Limb (tissue), 2 donors: ENCODE measurements at regions not wholly inside any gene's neighbourhood (a gene's known extent, or its start where the extent isn't known, plus 50 kb on each side); places are given as distances from the start of the nearest gene placed in this dataset.
"Not testable (repeated sequence)": the region's sequence is repeated elsewhere in the genome, so short reads cannot be mapped to it uniquely, and the experiment has no call there.

Source experiments
- DNase-seq, 2 donors: peaks; one replicate each; pipeline ENCODE4 v3.0.0-alpha.2; 2016; ENCODE audit errors: extremely low spot score in 2 of 2

DNA sequence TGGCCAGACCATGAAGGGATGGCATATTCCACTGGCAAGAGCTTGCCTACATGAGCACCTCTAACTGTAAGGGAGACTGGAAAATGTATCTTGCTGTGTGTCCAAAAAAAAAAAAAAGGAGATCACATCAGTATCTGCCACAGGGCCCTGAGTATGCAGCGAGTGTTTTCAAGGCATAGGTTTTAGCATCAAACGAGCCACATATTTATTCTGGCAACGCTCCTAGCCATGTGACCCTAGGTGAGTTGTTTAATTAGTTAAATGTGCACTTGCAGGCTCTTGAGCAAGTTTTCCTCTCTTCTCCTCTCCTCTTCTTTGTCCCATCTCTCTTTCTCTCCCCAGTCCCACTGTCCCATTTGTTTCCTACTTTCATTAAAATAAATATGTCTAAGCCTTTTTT is 428.7 kb upstream of the AKR1E2 start:
- DNase-seq = no peak

DNA sequence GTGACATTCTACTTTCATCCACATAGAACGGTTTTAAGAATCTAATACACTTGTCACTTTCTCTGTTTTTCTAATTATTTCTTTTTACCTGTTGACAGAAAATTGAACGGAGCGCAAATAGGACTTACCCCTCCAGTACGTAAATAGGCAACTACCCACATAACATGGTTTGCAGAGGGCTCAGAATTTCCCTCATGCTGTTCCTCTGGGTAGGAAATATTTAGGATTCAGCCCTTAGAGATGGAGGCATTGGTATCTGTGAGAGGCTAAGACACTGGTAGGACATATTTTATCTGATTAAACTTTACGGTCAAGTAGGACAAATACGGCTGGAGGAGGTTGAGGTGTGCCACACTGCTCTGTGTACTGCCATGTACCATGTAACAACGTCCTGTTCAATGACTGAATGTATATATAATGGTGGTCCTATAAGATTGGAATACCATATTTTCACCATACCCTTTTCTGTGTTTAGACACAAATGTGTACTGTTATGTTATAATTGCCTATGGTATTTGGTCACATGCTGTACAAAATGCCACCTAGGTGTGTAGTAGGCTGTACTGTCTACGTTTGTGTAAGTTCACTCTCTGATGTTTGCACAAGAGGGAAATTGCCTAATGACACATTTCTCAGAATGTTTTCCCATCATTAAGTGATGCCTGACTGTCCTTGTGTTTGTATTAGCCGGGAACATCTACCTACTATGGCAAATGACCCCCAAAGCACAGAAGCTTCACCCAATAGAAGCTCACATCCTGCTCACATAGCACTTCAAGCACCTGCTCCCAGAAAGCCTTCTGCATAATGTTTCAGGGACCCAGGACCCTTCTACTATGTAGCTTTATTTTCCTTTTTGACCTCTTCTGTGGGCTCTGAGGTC is 429.4 kb upstream of the AKR1E2 start:
- no peak for DNase-seq

DNA sequence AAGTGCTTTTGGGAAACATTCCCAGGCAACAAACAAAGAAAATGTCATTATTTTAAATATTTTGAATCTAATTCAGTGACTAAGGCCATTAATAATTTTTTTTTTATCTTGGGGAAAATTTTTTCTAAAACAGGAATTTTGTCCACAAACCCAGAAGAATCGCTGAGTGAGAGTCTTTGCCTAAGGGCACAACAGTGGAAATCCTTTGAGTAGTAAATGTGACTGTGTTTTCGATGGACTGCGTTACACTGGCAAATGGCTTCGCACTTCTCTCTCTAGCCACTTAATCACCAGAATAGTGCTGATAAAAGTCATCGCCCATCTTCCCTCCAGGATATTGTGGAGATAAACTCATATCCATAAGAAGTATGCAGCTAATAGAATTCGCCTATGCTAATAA is 430.3 kb upstream of the AKR1E2 start:
- DNase-seq = no peak

DNA sequence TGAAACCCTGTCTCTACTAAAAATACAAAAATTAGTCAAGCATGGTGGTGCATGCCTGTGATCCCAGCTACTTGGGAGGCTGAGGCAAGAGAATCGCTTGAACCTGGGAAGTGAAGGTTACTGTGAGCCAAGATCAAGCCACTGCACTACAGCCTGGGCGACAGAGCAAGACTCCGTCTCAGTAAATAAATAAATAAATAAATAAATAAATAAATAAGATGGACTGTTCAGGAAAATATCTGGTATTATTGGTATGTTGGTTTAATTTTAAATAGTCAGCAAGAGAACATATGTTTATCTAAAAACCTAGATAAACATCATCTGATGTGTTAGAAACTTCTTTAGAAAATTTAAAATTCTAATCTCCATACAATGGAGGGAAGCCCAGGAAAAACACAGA is 431.6 kb upstream of the AKR1E2 start:
- DNase-seq = not testable (repeated sequence)

DNA sequence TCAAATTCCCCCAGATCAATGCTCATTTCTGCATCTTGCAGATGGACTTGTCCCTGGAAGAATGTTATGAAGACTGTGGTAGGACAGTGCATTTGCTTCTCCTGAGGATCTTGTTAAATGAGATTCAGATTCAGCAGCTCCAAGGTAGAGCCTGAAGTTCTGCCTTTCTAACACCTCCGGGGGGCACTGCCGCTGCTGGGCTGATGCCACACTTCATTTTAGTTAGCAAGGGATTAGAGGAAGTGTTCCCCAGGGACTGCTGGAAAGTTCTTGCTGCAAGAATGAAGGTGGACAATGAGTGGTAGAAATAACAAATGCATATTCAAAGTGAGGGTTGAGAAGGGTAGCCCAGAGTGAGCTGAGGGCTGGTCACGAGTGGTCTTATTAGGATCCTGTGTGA is 434.3 kb upstream of the AKR1E2 start:
- DNase-seq = no peak

DNA sequence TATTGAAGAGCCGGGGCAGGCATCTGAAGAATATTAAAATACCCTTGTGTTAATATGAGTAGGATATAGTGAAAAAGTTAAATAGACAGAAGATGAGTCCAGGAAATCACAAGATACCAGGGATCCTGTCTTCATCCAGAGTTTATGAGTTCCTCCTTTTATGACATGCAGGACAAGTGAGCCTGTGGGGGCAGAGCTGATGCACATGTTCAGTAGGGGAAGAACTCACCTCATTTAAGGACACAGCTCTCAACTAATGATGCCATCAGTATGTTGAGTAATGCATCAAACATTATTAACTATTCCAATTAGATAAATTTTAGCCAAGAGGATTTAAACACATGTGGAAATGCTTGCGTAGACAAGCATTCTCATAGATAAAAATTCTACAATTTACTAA is 435.8 kb upstream of the AKR1E2 start:
- no peak for DNase-seq

DNA sequence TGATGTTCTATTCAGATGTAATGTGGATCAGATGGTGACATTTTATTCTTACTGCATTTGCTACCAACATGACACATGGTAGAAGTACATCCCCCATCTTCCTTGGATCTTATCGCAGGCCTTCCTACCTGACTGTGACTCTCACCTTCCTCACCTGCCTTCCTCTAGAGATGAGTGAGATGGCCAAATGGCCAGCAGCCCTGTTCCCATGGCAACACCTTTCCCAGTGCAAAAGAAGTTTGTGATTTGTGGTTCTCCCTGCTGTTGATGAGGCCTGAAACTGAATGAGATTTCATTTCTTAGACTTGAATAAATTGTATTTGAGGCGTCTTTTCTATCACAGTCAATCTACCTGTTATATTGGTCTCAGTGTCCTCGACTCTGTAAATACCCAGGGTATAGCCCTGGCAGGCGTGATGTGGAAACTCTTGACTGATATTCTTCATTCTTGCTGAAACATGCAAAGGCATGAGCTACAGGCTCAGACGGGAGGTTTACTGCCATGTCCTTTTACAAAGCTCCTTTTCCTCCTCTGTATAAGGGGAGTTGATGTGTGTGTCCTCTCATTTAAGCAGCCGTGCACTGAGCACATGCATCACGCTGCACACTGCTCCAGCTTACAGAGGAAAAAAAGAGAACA is 440.7 kb upstream of the AKR1E2 start:
- no peak for DNase-seq

DNA sequence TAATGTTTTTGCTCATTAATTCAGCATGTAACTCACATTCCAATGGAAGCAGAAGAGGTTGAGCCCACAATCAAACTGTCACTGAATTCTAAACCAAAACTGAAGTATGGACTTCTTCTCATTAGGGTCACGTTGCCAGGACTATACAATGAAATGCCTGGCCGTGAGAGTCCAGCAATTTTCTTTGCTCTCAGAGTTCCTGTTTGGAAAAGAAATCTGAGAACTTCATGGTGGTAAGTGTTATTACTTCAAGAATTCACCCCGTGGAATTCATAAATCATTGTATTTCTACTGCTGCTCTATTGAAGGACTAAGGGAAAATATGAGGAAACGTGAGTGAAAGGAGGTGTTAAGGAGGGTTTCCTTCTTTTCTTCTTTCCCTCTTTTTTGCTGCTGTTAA is 441.8 kb upstream of the AKR1E2 start:
- no peak for DNase-seq

DNA sequence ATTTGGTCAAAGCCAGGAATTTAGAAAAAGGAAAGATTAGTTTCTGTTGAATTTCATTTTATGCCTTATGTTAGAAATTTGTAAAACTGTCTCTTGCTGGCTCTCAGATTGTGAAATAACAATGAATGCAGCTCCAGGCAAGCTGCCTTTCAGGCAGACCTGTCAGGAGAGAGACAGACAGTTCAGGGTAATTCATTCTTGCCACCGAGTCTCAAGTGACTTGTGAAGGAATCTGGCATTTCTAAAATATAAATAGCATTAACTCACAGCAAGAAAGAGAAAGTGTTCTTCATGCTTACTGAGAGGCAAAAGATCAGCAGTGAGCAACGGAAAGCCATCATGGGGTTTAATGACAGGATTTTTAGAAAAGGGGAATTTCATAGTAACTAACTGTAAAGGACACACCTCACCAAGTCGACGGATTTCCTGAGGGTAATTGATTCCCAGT is 442.3 kb upstream of the AKR1E2 start:
- DNase-seq = peak in 1 of 2 donors; percentile 36

DNA sequence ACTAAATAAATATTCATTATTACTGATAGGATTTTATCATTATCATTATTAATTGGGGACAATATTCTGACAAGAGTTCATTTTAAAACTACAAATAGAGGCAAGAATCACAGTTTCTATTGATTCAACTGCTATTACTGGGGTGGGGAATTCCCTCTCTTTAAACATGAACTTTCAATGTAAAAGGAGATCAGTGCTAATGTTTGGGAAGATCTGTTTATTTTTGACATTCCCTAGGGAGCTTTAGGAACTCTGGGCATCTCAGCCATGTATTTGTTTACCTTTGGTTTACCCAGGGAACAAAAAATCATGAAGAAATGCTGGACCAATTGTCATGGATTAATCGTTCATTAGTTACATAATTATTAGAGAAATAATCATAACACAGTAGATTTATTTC is 443.2 kb upstream of the AKR1E2 start:
- DNase-seq = no peak

DNA sequence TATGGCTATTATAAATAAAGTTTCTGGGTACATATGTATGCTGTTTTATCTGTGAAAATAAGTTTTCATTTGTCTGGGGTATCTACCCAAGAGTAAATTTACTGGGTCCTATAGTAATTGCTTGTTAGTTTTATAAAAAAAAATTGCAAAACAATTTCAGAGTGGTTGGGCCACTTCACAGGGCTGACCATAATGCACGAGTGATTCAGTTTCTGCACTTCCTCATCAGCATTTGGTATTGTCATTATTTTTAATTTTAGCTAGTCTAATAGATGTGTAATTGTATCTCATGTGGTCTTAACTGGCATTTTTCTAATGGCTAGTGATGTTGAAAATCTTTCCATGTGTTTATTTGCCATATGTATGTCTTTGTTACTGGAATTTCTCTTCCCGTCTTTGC is 452.4 kb upstream of the AKR1E2 start:
- DNase-seq = no peak

DNA sequence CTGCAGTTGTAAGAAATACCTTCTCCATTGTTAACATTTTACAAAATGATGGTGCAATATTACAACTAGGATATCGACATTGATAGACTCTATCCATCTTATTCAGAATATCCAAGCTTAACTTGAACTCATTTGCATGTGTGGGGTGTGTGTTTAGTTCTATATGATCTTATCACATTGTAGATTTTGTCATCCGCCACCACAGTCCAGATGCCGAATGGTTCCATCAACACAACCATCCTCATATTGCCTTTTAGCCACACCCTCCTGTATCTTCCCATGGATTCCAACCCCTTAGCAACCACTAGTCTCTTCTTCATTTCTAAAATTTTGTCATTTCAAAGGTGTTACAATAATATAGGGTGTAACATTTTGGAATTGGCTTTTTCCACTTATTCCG is 452.9 kb upstream of the AKR1E2 start:
- DNase-seq = no peak

DNA sequence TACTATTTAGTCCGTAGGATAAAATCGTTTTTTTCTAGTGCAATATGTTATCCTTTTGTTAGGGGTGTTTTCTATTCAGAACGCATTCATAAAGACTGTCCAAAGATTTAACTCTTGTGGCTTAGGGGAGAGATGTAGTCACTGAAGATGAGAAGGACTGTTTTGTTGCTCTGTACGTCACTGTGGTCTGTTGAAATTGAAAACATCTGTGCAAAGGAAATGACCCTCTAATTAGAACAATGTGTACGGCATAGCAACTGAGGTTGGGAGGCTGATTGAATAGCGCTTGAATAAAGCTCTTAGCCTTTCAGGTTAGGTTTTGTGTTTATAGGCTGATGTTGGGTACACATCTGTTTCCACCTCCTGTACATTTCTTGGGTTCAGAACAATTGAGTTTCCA is 453.4 kb upstream of the AKR1E2 start:
- DNase-seq = peak in 1 of 2 donors; percentile 90

DNA sequence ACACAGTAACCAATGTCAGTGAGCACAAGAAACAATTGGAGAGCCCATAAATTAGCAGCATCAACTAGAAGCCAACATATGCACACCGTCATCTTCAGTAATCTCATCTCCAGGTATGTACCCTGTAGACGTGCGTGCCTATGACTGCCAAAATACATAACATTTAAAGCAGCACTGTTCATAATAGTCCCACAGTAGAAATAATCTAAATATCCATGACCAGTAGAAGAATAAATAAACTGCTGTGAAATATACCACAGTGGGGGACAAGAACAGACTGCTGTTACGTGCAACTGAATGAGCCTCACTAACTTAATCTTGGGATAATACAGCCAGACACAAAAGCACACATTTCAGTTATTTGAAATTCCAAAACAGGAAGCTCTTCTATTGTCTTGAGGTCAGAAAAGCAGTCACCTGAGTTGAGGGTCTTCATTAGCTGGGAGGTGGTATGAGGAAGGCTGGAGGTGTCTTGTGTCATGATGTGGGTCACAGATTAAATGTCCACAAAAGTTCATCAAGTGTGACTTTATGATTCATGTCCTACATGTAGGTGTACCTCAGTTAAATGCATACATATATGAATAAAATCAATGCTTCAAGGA is 454.2 kb upstream of the AKR1E2 start:
- no peak for DNase-seq

DNA sequence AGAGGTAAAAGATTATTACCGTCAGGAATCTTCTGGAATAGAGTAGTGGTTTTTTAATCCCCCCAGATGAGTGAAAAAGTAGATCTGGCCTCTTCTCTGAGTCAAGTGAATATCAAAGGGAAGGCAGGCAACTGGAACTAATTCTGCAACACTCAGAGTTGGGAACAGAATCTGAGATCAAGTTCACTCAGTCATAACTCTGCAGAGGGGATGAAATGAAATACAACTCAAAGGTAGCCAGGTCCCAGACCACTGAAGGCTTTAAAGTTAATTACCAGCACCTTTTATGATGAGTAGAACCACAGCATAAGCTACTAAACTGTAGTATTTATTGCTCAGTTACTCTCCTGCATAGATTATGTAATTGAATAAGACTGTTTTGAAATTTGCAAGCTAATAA is 455.6 kb upstream of the AKR1E2 start:
- peak in 1 of 2 donors; percentile 42 for DNase-seq

DNA sequence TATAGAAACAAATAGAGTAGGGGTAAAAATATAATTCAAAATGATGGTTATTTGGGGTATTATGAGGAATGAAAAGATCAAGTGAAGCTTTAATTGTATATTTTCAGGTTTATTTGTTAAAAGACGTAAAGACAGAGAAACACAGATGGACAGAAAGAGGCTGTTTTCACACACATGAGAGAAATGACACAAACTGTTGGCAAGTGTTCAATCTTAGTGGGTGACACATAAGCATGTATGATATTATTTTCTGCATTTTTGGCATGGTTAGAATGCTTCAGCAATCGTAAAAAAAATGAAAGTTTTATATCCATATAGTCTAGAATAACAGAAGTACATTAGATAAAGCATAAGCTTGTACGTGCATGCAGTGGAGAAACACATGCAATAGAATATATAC is 464.4 kb upstream of the AKR1E2 start:
- DNase-seq = no peak

DNA sequence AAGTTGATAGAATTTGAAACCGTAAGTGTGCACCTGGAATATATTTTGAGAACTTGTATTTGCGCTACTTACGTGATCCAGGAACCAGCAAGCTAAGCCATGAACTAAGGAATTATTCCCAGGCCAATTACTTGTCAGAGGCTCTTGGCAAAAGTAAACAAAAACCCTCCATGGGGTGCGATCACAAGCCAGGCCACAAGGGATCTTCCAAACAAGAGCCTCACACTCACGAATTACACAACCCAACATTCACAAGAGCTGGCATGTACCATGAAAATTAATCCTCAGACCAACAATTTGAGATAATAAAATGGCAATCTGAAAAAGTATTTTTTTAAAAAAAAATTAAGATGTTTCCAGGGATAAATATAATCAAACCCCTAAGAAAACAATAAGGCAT is 467.0 kb upstream of the AKR1E2 start:
- DNase-seq = no peak

DNA sequence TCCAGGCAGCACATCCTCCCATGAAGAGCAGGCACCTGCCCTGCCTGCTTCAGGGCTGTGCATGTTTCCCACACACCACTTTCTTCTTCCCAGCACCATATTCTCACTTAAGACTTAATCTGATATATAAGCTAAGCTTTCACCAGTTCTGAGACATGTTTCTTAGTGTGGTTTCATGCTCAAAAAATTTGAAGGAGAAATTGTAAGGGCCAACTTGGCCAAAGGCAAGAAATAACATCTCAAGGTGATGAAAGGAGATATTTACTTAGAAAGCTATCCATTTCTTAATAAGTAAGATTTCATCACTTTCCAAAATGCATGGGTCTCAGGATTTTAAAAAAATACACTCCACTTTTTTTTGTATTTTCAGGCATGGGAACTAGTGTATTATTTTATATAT is 468.1 kb upstream of the AKR1E2 start:
- DNase-seq = no peak

DNA sequence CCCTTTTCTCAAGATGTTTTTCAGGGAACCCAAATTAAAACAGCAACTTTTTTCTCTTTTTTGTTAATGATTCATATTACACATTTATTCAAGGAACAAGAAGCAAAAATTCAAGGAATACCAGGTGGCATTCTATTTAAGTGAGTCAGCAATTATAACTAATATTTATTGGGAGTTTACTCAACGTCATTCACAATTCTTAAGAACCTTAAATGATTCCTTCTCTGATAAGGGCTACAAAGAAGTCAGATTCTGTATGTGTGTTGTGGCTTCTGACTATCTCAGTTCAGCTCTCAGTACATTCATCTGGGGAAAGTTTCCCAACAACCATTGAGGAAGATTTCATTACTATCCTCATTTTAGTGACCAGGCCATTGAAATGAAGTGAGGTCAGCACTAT is 470.7 kb upstream of the AKR1E2 start:
- DNase-seq = no peak

DNA sequence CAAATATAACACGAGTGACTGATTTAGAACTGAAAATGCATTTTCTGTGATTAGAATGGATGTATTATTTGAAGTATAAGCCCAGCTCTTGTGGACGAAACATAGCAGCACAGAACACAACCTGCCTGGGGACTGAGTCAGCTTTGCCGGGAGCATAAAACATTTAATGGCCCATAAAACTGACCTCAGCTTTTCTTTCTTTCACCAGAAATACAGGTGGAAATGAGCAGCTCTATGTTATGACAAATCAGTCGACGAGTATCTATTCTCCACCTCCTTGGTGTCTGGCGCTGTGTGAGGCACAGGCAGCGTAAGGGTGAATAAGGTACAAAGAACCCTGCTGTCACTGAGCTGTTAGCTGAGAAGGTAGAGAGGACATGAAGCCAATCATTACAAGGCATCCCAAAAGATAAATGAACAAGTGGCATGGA is 471.6 kb upstream of the AKR1E2 start:
- no peak for DNase-seq

DNA sequence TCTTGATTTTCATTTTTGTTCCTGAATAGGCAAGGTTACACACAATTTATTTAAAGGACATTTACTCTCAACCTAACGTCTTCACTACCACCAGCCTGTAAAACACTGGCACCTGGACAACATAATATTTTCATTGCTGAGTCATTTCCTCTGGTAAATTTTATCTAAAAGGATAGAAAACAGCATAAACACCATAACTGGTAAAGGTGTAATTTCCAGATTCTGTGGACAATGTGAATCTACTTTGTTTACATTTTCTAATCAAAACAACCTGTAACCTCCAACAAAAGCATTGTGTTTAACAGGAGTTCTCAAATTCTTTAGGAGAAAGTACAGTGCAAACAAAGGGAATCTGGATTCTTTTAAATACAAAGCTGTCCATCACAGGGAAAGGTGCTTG is 472.0 kb upstream of the AKR1E2 start:
- no peak for DNase-seq

DNA sequence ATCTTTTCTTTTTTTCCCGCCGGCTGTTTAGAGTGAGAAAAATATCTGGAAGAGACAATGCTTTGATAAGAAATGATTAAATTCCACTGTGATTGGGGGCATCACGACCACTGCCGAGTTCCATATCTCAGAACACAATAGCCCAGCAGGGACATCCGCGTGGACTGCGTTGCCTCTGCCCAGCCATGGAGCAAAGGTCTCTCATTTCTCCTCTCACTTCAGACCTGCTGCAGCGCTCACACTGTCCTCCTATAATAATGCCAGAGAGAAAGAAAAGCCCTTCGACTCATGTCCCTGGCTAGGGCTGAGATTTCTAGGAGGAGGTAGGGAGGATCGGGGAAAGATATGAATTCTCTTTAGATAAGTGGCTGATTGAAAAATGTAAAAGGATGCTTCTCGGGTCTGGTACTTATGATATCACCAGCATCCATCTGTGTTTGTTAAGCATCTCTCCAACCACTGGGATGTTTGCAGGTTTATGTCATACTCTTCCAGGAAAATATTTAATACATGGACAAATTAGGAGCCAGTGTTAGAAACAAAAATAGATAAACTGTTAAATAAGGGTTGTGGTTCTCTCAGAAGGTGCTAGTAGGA is 472.9 kb upstream of the AKR1E2 start:
- no peak for DNase-seq
